NCI-H69 (cell line): ENCODE measurements at regions not wholly inside any gene's neighbourhood (a gene's known extent, or its start where the extent isn't known, plus 50 kb on each side); places are given as distances from the start of the nearest gene placed in this dataset.

Experiments
- DNase-seq: peaks from one replicate; lab custom pipeline; 2025; lab: John Stamatoyannopoulos, UW

- DNase-seq = no peak
Measured at GRCh38 chr10:6305401-6306321, 102.9 kb downstream of the PFKFB3 start.

DNA sequence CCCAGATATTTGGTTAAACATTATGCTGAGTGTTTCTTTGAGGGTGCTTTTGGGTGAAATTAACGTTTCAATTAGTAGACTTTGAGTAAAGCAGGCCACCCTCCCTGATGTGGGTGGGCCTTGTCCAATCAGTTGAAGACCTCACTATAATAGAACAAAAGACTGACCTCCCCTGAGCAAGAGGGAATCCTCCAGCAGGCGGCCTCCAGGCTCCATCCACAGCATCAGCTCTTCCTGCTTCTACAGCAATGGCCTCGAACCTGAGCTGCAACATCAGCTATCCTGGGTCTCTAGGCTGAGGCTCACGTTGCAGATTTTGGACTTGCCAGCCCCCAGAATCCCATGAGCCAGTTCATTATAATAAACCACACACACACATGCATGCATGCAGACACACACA, 104.2 kb downstream of the PFKFB3 start:
- no peak for DNase-seq

DNA sequence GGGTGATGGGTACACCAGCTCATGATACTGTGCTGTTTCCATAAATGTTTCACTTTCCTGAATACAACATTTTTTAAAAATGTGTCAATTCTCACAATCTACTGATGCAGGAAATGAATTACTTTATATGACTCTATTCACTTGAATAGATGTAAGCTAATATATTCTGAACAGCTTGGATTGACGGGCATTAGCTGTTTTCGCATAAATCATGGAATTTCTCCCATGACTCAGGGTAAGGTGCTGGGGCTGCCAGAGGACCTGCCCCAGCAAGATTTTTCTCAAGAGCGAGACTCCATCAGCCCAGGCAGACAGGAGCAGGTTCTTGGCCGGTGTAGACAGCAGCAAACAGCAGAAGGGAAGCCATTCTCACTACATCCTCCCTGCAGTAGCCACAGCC, 107.1 kb downstream of the PFKFB3 start:
- DNase-seq = no peak

- no peak for DNase-seq
Measured at GRCh38 chr10:6310977-6311376, 108.2 kb downstream of the PFKFB3 start.

DNA sequence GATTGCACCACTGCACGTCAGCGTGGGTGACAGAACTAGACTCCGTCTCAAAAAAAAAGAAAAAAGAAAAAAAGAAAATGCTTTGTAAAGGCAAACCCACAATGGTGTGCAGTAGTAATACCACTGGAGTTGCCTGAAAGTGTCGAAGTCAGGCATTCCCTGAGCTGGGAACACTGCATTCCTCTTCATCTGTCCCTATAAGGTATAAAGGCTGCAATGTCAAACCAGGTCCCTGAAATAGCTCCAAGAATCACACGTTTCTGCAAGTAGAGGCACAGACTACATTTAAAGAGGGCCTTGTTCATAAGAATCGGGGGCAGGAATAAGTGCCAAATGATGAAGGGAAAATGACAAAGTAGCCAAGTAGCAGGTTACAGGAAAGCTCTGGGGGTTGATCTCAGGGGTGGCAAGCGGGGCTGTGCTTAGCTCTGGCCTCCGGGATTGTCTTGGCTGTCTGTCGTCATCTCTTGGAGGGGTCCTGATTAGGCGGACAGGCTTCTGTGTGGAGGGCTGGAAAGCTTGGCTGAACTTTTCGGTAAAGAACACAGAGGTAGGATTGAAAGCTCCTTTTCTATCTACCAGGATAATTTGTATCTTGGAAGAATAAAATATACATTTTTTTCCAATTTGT, 109.1 kb downstream of the PFKFB3 start:
- no peak for DNase-seq

DNA sequence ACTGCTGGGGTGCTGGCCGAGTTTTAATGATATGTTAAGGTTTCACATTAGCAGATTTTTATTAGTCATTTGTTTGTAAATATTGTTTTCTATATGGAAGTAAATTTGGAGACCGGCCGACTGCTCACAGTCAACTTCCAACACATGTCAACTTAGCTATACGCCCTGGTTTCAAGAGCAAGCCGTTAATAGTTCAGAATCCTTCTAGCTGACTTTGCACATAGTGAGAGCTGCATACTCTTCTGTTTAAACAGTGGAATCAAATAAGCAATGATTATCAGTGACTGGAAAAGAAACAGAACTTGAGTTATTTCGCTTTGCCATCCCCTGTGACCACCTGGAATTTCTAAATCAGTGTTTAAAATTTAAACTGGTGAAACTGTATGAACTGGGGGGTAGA, 109.9 kb downstream of the PFKFB3 start:
- no peak for DNase-seq

DNA sequence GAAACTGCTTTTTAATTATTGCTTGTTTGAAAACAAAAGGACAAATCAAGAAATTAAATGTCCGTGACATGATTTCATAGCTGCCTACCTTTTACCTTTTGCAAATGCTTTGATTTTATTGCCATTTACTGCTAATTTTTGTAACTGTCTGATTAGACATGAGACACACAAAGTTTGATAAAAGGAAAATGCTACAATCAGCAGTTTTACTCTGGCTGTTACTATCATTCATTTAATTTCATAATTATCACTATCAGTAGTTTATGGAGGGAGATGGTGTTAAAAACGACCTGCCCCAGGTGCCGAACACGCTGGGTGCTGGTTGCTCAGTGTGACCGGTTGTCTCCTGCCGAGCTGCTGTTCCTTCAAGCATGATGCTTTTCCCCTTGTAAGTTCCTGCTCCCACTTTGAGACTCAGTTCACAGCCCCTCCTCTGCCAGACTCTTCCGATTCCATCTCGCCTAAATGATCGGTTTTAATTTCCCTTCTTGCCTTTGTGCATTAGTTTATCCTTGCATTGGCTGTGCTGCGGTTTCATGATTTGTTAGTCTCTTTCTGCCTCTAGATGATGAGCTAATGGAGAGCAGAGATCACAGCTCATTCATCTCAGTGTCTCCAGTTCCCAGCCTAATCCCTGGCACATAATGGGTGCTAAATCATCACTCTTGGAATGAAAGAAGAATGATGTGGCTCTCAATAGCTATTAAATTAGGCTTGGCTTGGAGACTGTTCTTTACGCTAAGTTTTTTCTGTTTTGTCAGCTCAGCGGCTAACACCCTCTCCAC, 110.6 kb downstream of the PFKFB3 start:
- DNase-seq = no peak

DNA sequence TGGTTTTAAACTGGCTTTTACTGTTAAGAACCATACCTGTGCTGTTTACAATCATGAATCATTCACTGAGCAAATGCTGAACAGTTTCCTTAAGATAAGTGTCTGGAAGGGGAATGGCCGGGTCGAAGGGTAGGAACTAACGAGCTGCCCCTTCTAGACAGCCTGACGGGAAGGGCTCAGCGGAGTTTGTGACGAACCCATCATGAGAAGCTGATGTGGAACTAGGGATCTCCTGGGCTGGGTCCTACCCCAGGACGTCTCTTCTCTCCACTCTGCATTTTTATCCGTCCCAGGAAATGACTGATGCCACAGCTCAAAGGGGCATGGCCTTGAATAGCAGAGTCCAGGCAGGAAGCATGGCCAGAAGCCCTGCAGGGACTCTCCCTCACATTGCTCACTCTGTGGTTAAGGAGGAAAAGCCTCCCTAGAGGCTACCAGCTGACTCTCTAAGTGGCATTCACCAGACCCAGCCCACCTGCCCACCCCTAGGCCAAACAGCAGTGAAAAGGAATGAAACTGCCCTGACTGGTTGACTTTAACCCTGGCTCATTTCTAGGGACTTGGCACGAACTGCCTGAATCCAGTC, 112.0 kb downstream of the PFKFB3 start:
- DNase-seq = no peak

GRCh38 chr10:6319119-6319518, 116.4 kb downstream of the PFKFB3 start:
- DNase-seq = no peak

DNA sequence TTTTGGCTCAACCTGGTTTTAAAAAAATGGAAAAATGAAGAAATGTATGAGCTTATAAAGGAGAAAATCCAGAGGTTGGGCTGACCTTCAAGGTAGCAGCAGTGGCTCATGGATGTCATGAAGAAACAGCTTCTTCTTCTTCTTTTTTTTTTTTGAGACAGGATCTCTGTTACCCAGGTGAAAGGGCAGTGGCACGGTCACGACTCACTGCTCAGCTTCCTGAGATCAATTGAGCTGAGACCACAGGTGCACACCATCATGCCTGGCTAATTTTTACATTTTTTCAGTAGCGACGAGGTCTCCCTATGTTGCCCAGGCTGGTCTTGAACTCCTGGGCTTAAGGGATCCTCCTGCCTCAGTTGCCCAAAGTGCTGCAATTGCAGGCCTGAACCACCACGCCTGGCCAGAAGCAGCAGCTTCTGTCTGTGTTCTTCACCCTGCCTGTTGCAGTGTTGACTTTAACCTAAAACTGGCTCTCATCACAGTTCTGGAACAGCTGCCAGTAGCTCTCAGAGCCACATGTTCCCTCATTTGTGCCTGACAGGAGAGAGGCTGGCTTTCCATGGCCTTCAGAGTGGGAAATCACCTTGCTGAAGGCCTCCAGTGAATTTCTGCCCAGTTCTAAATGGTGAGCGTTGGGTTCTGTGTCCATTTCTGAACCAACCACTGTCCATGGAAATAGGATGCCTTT, 117.7 kb downstream of the PFKFB3 start:
- DNase-seq = no peak

- no peak for DNase-seq
Measured at GRCh38 chr10:6321880-6322279, 119.1 kb downstream of the PFKFB3 start.

DNA sequence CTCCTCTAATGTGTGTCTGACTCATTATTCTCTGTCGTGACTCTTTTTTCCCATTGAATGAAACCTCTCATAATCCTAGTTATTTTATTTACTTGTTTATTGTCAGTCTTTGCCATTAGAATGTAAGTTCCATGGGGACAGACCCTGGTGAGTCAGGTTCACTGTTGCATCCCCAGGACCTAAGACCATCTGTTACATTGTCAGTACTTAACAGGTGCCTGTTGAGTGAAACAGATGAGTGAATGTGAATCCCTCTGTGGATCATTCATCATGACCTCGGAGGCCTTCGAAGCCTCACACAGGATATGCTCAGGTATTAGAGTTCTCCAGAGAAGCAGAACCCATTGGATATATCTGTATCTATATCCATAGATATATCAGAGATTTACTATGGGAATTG, 120.1 kb downstream of the PFKFB3 start:
- DNase-seq = no peak

DNA sequence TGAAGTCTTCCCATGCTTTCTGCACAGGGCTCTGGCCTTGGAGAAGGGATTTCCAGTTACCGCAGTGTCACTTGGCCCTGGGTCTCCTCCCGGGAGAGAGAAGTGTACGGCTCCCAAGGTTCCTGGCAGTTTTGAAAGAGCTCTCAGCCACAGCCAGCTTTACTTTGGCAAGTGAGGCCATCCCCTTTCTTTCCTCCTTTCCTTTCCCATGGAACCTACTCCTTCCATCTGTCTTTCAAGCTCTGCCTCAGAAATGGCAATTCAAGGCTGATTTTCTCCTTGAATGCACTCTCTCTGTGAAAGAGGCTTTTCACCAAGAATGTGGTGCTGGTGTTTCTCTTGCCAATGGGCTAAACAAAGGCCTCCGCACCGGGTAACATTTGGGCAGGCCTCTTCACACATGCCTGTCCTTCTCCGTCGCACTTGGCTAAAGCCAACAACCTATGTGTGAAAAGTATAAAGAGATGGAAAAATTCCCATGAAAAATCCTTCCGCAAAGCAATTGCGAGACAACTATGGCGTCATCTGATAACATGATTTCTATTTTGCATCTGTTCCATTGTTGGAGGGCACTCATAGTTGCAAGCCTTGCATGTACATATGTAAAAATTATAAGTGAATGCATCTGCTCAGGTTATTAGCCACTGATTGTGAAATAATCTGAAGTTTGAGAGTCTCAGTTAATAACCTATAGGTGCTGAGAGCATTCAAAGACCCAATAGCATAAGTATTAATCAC, 125.4 kb downstream of the PFKFB3 start:
- DNase-seq = no peak

- DNase-seq = no peak
Measured at GRCh38 chr10:6328699-6329423, 126.1 kb downstream of the PFKFB3 start.

GRCh38 chr10:6333086-6333485, 130.4 kb downstream of the PFKFB3 start:
- no peak for DNase-seq

- DNase-seq = no peak
Measured at GRCh38 chr10:6333973-6334372, 131.2 kb downstream of the PFKFB3 start.

GRCh38 chr10:6336016-6336415, 133.3 kb downstream of the PFKFB3 start:
- DNase-seq = no peak

DNA sequence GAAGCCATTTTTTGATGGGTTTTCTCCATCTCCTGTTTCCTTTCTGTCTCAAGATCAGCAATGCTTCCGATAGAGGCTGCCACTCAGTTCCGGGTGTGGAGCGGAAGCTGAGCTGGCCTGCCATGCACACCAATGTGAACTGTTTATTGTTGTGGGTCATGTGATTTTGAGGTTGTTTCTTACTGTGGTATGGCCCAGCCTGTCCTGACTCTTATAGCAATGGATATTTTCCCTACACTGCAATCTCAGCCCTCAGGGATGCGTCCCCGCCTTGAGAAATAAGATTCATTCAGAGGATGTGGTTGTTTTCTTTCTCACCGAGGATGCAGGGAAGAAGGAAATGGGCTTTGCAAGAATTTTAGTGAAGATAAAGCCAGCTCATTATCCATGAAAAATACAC, 134.7 kb downstream of the PFKFB3 start:
- no peak for DNase-seq

- DNase-seq = no peak
Measured at GRCh38 chr10:6338361-6338760, 135.6 kb downstream of the PFKFB3 start.

DNA sequence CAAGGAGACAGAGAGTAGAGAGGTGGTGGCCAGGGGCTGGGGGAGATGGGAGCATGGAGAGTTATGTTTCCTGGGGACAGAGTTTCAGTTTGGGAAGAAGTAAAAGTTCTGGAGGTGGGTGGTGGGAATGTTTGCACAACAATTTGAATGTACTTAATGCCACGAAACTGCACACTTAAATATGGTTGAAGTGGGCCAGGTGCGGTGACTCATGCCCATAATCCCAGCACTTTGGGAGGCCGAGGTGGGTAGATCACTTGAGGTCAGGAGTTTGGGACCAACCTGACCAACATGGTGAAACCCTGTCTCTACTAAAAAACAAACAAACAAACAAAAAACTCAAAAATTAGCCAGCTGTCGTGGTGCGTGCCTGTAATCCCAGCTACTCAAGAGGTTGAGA, 137.2 kb downstream of the PFKFB3 start:
- no peak for DNase-seq
